ENCODE measurements at regions not wholly inside any gene's neighbourhood (a gene's known extent, or its start where the extent isn't known, plus 50 kb on each side); places are given as distances from the start of the nearest gene placed in this dataset.

- H3K36me3 ChIP-seq = no peaks in the 10 kb centered on the region
- no peak for DNase-seq
- no peak for ATAC-seq
- 79% methylated on average over 4 of the region's 4 CpGs for WGBS (ENCODE audit: insufficient coverage, low coverage, low lambda C conversion rate, missing lambda C conversion rate)
- H3K4me1 ChIP-seq = no peaks in the 10 kb centered on the region
- no peak overlapping the region for H3K4me3 ChIP-seq
- no peak for TF ChIP-seq POLR2A (IDR thresholded peaks at IDR 0.05)
- H3K27me3 ChIP-seq = no peaks in the 10 kb centered on the region
- intact Hi-C loops (cut with DNase I) = no loop called here
- H3K27ac ChIP-seq = no peak overlapping the region
- H3K9me3 ChIP-seq = no peaks in the 10 kb centered on the region
These were observed 403.3 kb upstream of the EPHA7 start for GRCh38 chr6:93822434-93823265.

- H3K27ac ChIP-seq = no peak overlapping the region
- TF ChIP-seq POLR2A (IDR thresholded peaks at IDR 0.05) (no peak), CTCF (IDR thresholded peaks at IDR 0.05) (no peak)
- intact Hi-C loops (cut with DNase I) = no loop called here
- H3K27me3 ChIP-seq = no peaks in the 10 kb centered on the region
- no peaks in the 10 kb centered on the region for H3K36me3 ChIP-seq
- H3K9me3 ChIP-seq = no peaks in the 10 kb centered on the region
- no peak overlapping the region for H3K4me3 ChIP-seq
- no peak for ATAC-seq
- no peak for DNase-seq
- no peaks in the 10 kb centered on the region for H3K4me1 ChIP-seq
These were observed 402.6 kb upstream of the EPHA7 start for GRCh38 chr6:93821953-93822352.

GRCh38 chr6:93820465-93821082, 401.2 kb upstream of the EPHA7 start:
- Histone ChIP-seq H3K36me3 (no peaks in the 10 kb centered on the region), H3K4me1 (no peaks in the 10 kb centered on the region), H3K27me3 (no peaks in the 10 kb centered on the region), H3K9me3 (no peaks in the 10 kb centered on the region), H3K4me3 (no peak overlapping the region), H3K27ac (no peak overlapping the region)
- no peak for ATAC-seq
- TF ChIP-seq POLR2A (IDR thresholded peaks at IDR 0.05) (no peak), CTCF (IDR thresholded peaks at IDR 0.05) (no peak)
- 13% methylated on average over 1 of the region's 1 CpG for WGBS (ENCODE audit: insufficient coverage, low coverage, low lambda C conversion rate, missing lambda C conversion rate)
- no peak for DNase-seq
- intact Hi-C loops (cut with DNase I) = no loop called here

GRCh38 chr6:93819189-93819588, 399.8 kb upstream of the EPHA7 start:
- Histone ChIP-seq H3K36me3 (no peaks in the 10 kb centered on the region), H3K4me3 (no peak overlapping the region), H3K27ac (no peak overlapping the region), H3K9me3 (no peaks in the 10 kb centered on the region), H3K27me3 (no peaks in the 10 kb centered on the region), H3K4me1 (no peaks in the 10 kb centered on the region)
- TF ChIP-seq CTCF (IDR thresholded peaks at IDR 0.05) (no peak), POLR2A (IDR thresholded peaks at IDR 0.05) (no peak)
- DNase-seq (no peak), ATAC-seq (no peak)
- intact Hi-C loops (cut with DNase I) = no loop called here
- 4% methylated on average over 3 of the region's 3 CpGs for WGBS (ENCODE audit: insufficient coverage, low coverage, low lambda C conversion rate, missing lambda C conversion rate)

- no peaks in the 10 kb centered on the region for H3K27me3 ChIP-seq
- no peaks in the 10 kb centered on the region for H3K36me3 ChIP-seq
- TF ChIP-seq CTCF (IDR thresholded peaks at IDR 0.05) (no peak), POLR2A (IDR thresholded peaks at IDR 0.05) (no peak)
- DNase-seq (no peak), ATAC-seq (no peak)
- intact Hi-C loops (cut with DNase I) = no loop called here
- H3K4me1 ChIP-seq = no peaks in the 10 kb centered on the region
- H3K9me3 ChIP-seq = no peaks in the 10 kb centered on the region
- H3K27ac ChIP-seq = no peak overlapping the region
- H3K4me3 ChIP-seq = no peak overlapping the region
These were observed 398.6 kb upstream of the EPHA7 start for GRCh38 chr6:93817937-93818336.

Data from right lobe of liver (tissue), 6 donors.